ENCODE measurements at regions not wholly inside any gene's neighbourhood (a gene's known extent, or its start where the extent isn't known, plus 50 kb on each side); places are given as distances from the start of the nearest gene placed in this dataset.

- TF ChIP-seq CTCF (IDR thresholded peaks at IDR 0.05; ENCODE audit: low read length) (no peak), EZH2 (IDR thresholded peaks at IDR 0.05; ENCODE audit: borderline replicate concordance, low read length) (no peak)
Measured at GRCh38 chr5:92659246-92659645, 921.8 kb downstream of the NR2F1-AS1 start.

Measured in OCI-LY1 (cell line).